Stimulated activated CD8-positive, alpha-beta memory T cell treated with anti-CD3 and anti-CD28 coated beads, Interleukin-4, amount 100 ng/mL, for 4 hours (primary cell): ENCODE measurements at regions not wholly inside any gene's neighbourhood (a gene's known extent, or its start where the extent isn't known, plus 50 kb on each side); places are given as distances from the start of the nearest gene placed in this dataset.
"Not testable (repeated sequence)": the region's sequence is repeated elsewhere in the genome, so short reads cannot be mapped to it uniquely, and the experiment has no call there.

Experiments
- DNase-seq, 2 donors: peaks; one replicate each; pipeline ENCODE4 v3.0.0-alpha.2; 2020; ENCODE audit warnings: low read depth in 2 of 2, low spot score in 1 of 2

- no peak for DNase-seq
Observed at GRCh38 chr6:170098428-170099170, 192.3 kb downstream of the DLL1 start.

DNA sequence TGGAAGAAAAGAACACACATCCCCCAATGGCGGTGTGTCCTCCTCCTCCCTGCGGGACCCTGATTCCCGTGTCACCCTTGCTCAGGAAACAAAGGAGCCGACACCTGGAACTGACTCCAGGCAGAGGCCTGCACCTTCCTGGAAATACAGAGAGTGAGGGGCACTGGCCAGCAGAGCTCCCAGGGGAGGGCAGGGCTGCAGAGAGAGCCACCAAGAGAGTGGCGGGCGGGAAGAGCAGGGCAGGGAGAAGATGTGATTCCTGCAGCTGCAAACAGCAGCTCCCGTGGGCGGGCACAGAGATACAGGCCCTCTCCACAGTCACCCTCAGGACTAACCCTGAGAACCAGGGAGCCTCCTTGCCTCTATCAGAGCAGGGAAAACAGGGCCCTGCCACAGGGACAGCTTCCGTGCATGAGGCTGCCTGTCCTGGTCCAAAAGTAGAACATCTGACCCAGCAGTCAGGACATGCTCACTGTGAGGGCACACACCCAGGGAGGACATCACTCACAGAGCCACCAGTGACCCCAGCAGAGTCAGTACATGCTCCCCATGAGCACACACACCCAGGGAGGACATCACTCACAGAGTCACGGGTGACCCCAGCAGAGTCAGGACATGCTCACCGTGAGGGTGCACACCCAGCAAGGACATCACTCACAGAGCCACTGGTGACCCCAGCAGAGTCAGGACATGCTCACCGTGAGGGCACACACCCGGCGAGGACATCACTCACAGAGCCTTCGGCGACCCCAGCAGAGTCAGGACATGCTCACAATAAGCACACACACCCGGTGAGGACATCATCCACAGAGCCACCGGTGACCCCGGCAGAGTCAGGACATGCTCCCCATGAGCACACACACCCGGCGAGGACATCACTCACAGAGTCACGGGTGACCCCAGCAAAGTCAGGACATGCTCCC, 193.1 kb downstream of the DLL1 start:
- DNase-seq: no peak

GRCh38 chr6:170096803-170097504, 193.9 kb downstream of the DLL1 start:
- no peak for DNase-seq

GRCh38 chr6:170096191-170096802, 194.6 kb downstream of the DLL1 start:
- DNase-seq: no peak

DNA sequence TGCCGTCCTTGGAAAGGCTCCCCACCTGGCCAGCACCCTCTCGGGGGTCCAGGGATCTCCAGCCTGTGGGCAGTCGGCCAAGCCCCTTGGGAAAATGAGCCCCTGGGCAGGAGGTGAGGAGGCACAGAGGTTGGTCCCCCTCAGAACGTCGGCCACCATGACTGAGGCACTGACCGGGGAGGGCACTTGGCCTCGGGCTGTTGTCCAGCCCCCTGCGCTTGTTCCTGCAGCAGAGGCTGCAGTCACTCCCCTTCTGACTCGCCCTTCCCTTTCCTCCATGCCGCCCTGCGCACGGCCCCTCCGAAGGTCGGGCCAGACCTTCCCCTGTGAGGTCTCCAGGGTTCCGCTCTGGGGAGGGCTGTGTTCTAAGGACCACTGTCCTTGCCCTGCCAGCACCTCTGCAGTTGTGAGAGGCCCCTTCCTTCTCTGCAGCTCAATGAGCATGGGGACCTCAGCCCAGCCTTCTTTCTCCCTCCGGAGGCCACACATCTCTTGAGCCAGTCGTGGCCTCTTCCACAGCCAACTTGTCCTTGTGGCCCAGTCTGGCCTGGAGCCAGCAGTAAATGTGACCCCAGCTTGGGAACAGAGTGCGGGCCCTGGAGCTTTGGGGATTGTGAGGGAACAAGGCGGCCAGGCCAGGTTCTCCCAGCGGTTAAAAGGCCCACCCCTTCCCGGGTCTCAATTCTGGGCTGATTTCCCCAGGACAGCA, 195.5 kb downstream of the DLL1 start:
- DNase-seq: no peak

DNA sequence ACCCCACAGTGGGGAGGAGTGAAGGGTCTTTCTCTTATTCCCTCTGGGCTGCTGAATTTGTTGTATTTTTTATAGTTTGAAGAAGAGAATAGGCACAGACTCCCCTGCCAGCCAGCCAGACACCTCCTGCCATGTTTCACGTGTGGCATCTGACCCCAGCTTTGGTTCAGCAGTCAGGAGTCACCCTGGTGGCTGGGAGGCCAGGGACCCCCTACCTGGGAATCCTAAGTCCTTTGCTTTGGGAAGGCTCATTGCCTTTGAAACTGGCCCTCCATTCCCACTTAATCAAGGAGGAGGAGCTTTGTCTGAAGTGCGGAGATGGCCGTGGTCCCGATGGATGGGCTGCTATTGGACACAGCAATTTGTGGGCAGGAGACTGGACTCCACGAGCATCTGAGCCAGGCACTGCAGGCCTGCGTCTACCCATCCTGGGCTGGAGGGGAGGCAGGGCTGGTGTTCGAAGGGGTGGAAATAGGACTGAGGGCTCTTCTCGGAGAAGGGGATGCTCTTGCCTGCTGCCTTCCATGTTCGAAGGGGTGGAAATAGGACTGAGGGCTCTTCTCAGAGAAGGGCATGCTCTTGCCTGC, 196.1 kb downstream of the DLL1 start:
- DNase-seq: no peak

DNA sequence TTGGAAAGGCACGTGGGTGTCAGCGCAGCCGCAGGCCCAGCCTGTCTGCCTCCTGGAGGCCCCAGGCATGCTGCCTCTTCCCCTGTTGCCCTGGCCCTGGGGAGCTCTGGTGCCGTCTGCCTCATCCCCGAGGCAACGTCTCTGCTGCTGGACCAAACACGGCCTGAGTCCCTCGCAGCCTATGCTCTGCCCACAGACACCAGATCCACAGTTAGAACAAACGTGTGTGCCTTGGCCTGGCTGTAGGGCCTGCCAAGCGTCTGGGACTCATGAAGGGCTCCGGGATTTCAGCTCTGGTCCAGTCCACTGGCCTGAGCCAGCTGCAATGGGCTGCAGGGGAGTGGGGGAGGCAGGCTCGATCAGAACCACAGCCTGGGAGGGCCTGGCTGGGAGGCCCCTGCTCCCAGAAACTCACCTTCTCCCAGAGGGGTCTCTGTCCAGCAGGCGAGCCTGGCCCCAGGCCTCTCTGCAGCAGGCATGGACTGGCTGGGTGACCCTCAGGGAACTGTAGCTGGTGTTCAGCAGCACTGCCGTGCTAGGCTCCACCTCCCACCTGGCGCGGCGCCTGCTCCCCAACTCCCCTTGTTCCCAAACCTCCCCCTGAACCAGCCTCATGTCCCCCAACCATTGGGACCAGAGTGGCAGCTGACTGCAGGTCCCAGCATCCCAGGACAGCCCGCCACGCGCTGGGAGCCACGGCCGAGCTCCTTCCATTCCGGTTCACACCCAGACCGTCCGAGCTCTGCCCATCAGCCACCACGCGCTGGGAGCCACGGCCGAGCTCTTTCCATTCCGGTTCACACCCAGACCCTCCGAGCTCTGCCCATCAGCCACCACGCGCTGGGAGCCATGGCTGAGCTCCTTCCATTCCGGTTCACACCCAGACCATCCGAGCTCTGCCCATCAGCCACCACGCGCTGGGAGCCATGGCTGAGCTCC, 197.0 kb downstream of the DLL1 start:
- no peak for DNase-seq

DNA sequence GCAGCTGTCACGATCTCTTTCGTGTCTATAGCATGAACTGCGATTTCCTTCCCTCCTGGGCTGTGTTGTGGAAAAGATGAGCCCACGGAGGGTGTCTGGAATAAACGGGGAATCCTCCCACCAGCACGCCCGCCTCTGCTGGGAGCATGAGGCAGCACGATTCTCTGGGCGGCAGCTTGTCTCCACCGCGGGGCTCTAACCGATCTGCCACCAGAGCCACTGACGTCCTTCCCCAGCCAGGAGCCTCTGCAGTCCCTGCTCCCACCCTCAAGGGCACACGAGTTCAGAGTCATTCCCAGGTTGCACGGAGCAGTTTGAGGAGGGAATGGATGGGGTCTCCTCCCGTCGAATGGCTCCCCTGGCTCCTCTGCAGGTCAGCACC, 197.6 kb downstream of the DLL1 start:
- no peak for DNase-seq

DNA sequence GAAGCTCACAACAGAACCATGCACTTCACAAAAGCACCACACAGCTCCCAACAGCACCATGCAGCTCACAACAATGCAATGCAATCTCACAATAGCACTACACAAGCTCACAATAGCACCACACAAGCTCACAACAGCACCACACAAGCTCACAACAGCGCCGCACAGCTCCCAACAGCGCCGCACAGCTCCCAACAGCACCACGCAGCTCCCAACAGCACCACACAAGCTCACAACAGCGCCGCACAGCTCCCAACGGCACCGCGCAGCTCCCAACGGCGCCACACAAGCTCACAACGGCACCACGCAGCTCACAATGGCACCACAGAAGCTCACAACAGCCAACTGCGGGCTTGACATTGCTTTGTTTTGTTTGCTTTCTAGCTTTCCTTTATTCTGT, 198.1 kb downstream of the DLL1 start:
- no peak for DNase-seq

- no peak for DNase-seq
Observed at GRCh38 chr6:170091639-170092579, 199.0 kb downstream of the DLL1 start.

DNA sequence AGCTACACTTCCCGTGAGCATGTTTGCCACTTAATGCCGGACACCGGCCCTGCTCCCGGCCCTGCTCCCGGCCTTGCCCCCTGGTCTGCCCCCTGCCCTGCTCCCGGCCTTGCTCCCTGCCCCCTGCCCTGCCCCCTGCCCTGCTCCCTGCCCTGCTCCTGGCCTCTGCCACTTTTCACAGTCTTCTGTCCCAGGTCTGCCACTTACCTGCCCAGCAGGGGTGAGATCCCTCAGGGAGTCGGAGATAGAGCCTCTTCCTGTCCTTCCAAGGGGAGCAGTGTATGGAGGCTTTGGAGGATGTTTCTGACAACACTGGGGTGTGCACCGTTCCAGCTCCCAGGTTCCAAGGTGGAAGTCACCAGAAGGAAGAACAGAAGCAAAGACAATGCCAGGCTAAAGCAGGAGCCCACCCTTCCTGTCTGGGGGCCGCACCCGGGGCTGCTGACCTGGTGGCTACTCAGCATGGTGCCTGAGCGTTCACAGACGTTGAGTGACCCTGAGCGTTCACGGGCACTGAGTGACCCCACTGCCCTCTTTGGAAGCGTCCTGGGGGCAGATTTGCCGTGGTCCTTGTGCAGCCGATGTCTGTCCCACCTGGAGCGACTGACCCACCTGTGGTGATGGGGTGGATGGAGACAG, 199.8 kb downstream of the DLL1 start:
- DNase-seq: no peak

- no peak for DNase-seq
Observed at GRCh38 chr6:170090561-170090960, 200.3 kb downstream of the DLL1 start.

DNA sequence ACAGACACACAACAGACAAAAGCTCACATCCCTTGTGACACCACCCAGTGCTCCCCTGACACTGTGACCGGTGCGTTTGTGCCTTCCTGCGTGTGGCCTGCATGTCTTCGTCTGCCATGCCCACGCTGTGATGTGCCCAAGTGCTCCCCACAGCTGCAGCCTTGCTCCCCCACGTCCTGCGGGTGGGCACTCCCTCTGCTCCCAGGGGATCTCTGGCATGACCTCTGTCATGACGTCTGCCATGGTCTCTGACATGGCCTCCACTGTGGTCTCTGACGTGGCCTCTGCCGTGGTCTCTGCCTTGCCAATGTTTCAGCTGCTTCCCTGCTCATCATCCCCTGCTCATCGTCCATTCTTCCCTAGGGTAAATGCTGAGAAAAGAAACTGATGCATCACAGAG, 200.9 kb downstream of the DLL1 start:
- DNase-seq: no peak

- DNase-seq: no peak
Observed at GRCh38 chr6:170088582-170088955, 202.3 kb downstream of the DLL1 start.

DNA sequence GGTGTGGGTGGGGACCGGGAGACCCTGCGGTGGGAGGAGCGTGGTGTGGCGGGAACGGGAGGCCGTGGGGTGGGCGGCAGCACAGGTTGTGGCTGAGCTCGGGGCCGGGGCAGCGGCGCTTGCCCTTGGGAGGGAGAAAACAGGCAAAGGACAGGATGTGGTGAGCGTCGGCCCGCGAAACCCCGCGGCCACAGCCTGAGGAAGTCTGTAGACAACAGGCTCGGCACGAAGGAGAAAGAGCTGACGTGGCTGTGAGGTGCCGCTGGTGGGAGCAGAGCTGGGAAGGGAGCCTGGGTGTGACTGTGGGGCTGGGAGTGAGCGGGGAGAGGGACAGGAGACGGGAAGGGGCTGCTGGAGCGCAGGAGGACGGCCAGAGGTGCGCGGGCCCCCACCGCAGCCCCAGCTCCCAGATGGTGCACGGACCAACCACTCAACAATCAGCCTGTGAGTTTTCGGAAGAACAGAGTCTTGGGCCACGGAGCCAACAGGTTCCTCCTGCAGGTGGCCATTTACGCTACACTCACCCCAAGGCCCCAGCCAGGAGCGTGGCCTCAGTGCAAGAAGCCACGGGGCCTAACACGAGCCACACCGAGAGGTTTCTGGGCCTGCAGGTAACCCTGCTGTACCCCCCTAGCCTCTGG, 202.8 kb downstream of the DLL1 start:
- peak in 1 of 2 donors; percentile 24 for DNase-seq

- DNase-seq: not testable (repeated sequence)
Observed at GRCh38 chr6:170087421-170087780, 203.5 kb downstream of the DLL1 start.
